Activated T-cell treated with anti-CD3 and anti-CD28 coated beads, Interleukin-2, amount 50 U/mL, for 24 hours (primary cell): ENCODE measurements at regions not wholly inside any gene's neighbourhood (a gene's known extent, or its start where the extent isn't known, plus 50 kb on each side); places are given as distances from the start of the nearest gene placed in this dataset.

ENCODE experiments used
- DNase-seq: peaks from one replicate; pipeline ENCODE4 v3.0.0-alpha.2; 2020
- H3K27ac Mint-ChIP-seq: 2 replicates; pipeline ENCODE4 v1.8.0; 2020; ENCODE audit warnings: mild to moderate bottlenecking, mixed read lengths
- H3K27me3 Mint-ChIP-seq: 2 replicates; pipeline ENCODE4 v1.8.0; 2020; ENCODE audit warnings: mixed read lengths
- H3K36me3 Mint-ChIP-seq: 2 replicates; pipeline ENCODE4 v1.8.0; 2020; ENCODE audit warnings: low read depth, mixed read lengths
- H3K4me1 Mint-ChIP-seq: 2 replicates; pipeline ENCODE4 v1.8.0; 2020; ENCODE audit warnings: low read depth, mixed read lengths
- H3K4me3 Mint-ChIP-seq: 2 replicates; pipeline ENCODE4 v1.8.0; 2020; ENCODE audit warnings: mild to moderate bottlenecking, moderate library complexity, mixed read lengths
- H3K9me3 Mint-ChIP-seq: 2 replicates; pipeline ENCODE4 v1.8.0; 2020; ENCODE audit warnings: mixed read lengths

DNA sequence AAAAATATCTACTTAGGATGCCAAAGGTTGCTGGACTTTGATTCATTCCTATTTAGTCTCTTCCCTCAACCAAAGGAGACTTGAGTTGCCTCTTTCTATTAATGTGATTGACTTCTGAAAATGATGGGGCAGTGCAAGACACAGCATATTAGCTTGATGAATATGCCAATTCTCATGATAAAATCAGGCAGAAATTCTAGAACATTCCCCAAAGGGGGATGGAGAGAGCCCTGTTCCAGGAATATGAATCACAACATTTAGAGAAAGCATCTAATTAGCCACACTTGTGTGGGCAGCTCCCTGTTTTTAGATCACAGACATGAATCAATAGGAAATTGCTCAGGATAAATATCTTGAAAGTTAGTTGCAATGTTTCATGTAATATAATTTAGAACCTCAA, 584.0 kb upstream of the CDH8 start:
- Mint-ChIP-seq H3K36me3 (no peaks in the 10 kb centered on the region), H3K27ac (no peak overlapping the region), H3K4me3 (no peak overlapping the region), H3K4me1 (no peaks in the 10 kb centered on the region), H3K9me3 (peaks cover 26% of the 10 kb centered on the region), H3K27me3 (no peaks in the 10 kb centered on the region)
- no peak for DNase-seq

DNA sequence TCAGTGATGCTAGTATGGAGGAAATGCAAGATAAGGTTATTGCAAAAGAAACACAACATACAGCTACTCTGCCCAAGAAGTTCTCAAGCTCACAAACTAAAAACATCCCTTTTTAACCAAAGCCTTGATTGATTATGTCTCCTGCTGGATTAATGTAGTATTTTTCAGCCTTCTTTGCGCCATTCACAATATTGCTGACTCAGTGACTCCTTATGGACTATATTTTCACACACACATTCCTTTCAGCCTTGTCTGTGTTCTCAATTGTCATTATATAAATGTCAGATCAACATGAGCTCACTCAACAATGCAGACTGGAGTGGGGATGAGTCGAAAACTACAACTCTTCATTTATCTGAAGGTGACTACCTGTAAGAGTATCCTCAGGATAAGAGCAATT, 579.3 kb upstream of the CDH8 start:
- no peaks in the 10 kb centered on the region for H3K4me1 Mint-ChIP-seq
- peaks cover 33% of the 10 kb centered on the region for H3K9me3 Mint-ChIP-seq
- no peak for DNase-seq
- no peaks in the 10 kb centered on the region for H3K27me3 Mint-ChIP-seq
- H3K27ac Mint-ChIP-seq: no peak overlapping the region
- H3K36me3 Mint-ChIP-seq: no peaks in the 10 kb centered on the region
- H3K4me3 Mint-ChIP-seq: no peak overlapping the region

DNA sequence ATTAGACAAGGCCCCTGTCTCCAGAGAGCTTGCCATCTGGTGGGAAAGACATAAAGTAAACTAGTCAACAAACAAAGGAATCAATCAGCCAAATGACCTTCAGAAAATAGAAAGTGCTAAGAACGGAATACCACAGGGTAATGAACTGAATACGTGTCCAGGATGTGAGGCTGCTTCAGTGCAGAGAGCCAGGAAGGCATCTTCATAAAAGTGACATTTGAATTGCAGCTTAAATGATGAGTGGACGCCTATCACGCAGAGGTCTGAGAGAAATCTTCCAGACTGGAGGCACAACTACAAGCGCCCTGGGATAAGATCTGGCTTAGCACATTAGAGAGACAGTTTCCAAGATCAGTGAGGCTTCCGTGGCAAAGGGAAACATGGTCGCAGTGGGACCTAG, 574.1 kb upstream of the CDH8 start:
- Mint-ChIP-seq H3K9me3 (peaks cover 31% of the 10 kb centered on the region), H3K27me3 (no peaks in the 10 kb centered on the region), H3K27ac (no peak overlapping the region), H3K4me1 (no peaks in the 10 kb centered on the region), H3K4me3 (no peak overlapping the region), H3K36me3 (no peaks in the 10 kb centered on the region)
- DNase-seq: no peak

DNA sequence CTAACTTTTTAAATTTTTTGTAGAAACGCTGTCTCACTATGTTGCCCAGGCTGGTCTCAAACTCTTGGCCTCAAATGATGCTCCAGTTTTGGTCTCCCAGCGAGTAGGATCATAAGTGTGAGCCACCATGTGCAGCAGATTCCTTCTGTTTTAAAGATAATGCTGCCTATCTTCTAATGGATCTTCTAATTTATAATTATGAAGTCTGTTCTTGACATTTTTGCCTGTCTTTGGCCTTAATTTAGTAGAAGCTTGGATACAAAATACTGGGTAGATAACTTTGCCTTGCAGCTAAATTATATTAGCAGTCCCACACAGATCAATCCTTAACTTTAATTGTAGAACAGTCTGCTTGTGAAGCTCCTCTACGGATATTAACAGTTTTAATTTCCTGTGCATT, 566.6 kb upstream of the CDH8 start:
- no peak overlapping the region for H3K4me3 Mint-ChIP-seq
- no peaks in the 10 kb centered on the region for H3K4me1 Mint-ChIP-seq
- no peak for DNase-seq
- H3K27ac Mint-ChIP-seq: no peak overlapping the region
- H3K27me3 Mint-ChIP-seq: no peaks in the 10 kb centered on the region
- H3K9me3 Mint-ChIP-seq: peaks cover 15% of the 10 kb centered on the region
- no peaks in the 10 kb centered on the region for H3K36me3 Mint-ChIP-seq

DNA sequence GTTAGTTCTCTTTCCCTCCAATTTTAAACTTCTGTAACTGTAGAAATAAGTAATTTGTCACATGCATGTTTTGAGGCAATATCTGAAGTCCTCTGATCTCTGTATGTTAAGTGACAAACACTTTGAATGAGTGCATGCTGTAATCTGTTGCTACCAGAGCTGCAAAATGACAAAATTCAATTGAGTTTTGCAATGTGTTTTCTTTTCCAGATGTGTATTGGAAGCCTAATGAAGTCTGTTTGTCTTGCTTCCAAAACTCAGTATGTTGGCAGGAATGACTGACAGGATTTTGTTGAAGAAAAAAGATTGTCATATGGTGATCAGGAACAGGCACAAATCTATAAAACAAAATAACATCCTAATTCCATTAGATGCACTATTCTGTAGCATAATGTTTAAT, 561.6 kb upstream of the CDH8 start:
- Mint-ChIP-seq H3K4me3 (no peak overlapping the region), H3K9me3 (peaks cover 28% of the 10 kb centered on the region), H3K27ac (no peak overlapping the region), H3K36me3 (no peaks in the 10 kb centered on the region), H3K27me3 (no peaks in the 10 kb centered on the region), H3K4me1 (no peaks in the 10 kb centered on the region)
- DNase-seq: no peak

DNA sequence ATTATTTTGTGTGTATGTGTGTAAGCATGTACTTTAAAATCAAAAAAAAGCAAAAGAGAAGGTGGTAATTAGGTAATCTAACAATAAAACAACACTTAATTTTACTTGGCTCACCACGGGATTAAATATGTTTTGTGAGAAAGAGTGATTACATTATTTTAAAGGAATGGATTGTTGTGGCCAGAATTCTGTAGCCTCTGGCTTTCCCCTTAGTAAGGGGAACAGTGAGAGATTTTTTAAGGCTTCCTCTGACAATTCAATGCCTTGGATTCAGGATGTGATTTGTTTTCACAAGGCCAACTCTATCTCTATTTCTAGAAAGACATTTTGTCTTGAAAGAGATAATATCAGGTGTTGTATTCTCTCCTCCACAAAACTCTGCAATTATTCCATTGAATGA, 560.3 kb upstream of the CDH8 start:
- Mint-ChIP-seq H3K4me1 (no peaks in the 10 kb centered on the region), H3K27ac (no peak overlapping the region), H3K9me3 (peaks cover 28% of the 10 kb centered on the region), H3K36me3 (no peaks in the 10 kb centered on the region), H3K27me3 (no peaks in the 10 kb centered on the region), H3K4me3 (no peak overlapping the region)
- DNase-seq: no peak

DNA sequence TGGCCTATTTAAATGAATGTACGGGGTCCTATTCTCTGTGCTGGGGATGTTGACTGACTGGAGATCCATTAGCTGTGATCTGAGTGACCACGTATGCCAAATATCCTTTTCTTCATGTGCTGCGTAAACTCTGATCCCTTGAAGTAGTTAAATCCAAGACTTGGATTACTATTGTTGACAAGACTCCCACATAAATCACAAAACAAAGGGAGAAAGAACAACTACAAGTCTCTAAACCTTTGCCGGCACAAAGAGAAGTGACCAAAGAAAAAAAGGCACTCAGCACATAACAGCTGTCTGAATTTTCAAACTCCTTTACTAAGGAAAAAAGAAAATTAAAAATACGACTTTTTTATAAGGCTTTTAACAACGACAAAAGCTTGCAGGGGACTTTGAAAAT, 559.9 kb upstream of the CDH8 start:
- H3K27ac Mint-ChIP-seq: no peak overlapping the region
- no peaks in the 10 kb centered on the region for H3K4me1 Mint-ChIP-seq
- no peaks in the 10 kb centered on the region for H3K27me3 Mint-ChIP-seq
- no peaks in the 10 kb centered on the region for H3K36me3 Mint-ChIP-seq
- H3K4me3 Mint-ChIP-seq: no peak overlapping the region
- no peak for DNase-seq
- H3K9me3 Mint-ChIP-seq: peaks cover 27% of the 10 kb centered on the region

DNA sequence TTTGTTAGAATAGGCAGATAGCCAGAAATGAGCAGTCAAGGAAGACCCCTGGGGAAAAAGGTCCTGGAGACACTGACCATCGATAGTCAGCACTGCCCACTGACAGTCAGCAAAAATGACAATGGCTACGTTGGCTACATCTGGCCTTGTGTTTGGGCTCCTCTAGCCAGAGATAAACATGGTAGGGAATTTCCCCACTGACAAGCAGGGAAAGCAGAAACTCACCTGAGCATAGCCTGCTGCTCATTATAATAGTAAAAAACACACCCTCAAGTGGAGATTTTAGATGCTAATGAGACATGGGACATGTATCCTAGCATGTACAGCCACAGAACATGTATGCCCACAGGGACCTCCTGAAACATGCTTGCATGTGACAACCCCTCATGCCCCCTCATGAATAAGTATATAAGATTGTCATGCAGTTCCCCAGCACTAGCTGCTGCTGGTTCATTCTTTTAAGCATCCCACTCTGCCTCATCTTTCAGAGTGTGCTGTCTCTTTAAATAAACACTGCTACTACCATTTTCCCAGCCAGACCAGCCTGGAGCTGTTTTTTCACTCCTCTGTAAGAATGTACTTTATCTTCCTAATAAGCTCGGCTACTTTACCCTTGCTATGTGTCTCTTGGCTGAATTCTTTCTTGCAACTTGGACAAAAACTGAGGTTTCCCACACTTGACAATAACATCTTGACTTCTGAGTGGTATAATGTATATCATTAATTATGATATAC, 550.1 kb upstream of the CDH8 start:
- Mint-ChIP-seq H3K4me1 (no peaks in the 10 kb centered on the region), H3K4me3 (no peak overlapping the region), H3K36me3 (no peaks in the 10 kb centered on the region), H3K27me3 (no peaks in the 10 kb centered on the region), H3K27ac (no peak overlapping the region), H3K9me3 (peaks cover 34% of the 10 kb centered on the region)
- no peak for DNase-seq

DNA sequence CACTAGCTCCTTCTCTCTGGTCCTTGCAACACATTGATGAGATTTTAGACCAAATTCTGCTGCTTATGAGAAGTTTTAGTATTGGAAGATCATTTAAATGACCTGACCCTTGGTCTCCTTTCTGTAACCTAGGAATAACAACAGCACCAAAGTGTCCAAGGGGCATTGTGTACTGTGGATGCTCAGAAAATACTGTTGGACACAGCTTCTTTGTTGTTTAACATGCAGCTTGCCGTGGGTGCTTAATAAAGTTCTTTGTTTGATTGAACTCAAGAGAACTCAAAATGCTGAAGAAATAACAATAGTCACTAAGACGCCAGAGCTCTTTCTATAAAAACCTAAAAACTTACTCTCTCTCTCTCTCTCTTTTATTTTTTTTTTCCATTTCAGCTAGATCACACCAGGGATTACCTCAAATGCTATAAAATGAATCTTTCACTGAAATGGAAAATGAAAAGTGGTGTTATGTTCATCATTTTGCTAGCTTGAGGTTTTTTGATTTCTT, 548.9 kb upstream of the CDH8 start:
- H3K27me3 Mint-ChIP-seq: no peaks in the 10 kb centered on the region

DNA sequence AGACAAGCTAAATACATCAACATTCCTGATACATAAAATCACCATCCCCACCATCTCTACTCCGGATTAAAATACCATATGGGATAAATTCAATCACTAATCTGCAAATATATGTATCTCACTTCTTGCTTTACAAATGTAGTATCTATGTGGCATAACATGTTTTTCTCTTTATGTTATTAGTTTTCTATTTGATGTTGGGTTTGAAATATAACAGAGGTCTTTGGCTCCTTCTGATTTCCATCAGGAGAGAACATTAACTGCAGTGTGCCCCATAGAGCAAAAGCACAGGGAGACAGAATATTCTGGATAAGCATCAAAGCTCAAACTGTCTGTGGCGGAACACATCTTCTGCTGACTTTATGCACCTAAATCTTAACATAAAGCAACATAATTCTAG, 547.2 kb upstream of the CDH8 start:
- Mint-ChIP-seq H3K4me3 (no peak overlapping the region), H3K27ac (no peak overlapping the region), H3K4me1 (no peaks in the 10 kb centered on the region), H3K36me3 (no peaks in the 10 kb centered on the region), H3K9me3 (peaks cover 28% of the 10 kb centered on the region), H3K27me3 (no peaks in the 10 kb centered on the region)
- DNase-seq: no peak

More for the DNA sequence above, 548.9 kb upstream of the CDH8 start:
- no peaks in the 10 kb centered on the region for H3K4me1 Mint-ChIP-seq
- no peak overlapping the region for H3K27ac Mint-ChIP-seq
- no peak overlapping the region for H3K4me3 Mint-ChIP-seq
- H3K36me3 Mint-ChIP-seq: no peaks in the 10 kb centered on the region
- no peak for DNase-seq
- peaks cover 37% of the 10 kb centered on the region for H3K9me3 Mint-ChIP-seq

DNA sequence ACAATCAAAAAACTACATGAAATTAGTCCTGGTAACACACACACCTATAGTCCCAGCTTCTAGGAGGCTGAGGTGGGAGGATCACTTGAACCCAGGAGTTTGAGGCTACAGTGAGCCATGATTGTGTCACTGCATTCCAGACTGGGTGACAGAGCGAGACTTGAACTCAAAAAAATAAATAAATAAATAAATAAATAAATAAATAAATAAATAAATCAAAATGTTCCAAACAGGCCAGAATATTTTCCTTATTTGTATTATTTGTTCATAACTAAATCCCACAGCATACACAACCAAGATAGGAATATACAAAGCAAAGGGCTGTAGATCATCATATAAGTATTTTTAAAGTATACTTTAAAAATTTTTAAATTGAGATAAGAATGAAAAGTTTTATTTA, 537.2 kb upstream of the CDH8 start:
- no peak for DNase-seq

DNA sequence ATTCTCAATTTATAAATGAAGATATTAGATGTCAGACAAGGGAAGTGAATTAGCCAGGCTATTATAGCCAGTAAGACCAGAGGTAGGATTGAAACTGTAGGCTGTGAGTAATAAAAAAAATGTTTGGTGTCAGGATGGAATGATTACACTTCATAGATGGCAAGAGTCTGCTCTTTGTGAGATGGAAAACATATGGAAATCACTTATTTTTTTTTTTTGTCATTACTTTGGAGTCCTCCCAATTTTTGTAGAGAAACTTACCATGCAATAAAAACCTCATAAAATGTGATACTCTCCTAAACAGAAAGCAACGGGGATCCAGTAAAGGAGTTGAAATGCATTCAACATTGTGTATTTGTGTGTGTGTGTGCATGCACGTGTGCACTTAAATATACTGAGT, 532.7 kb upstream of the CDH8 start:
- Mint-ChIP-seq H3K4me3 (no peak overlapping the region), H3K9me3 (peaks cover 15% of the 10 kb centered on the region), H3K27me3 (no peaks in the 10 kb centered on the region), H3K27ac (no peak overlapping the region), H3K4me1 (no peaks in the 10 kb centered on the region), H3K36me3 (no peaks in the 10 kb centered on the region)
- no peak for DNase-seq

More for the DNA sequence above, 537.2 kb upstream of the CDH8 start:
- Mint-ChIP-seq H3K4me3 (no peak overlapping the region), H3K9me3 (peaks cover 32% of the 10 kb centered on the region), H3K36me3 (no peaks in the 10 kb centered on the region), H3K4me1 (no peaks in the 10 kb centered on the region), H3K27me3 (no peaks in the 10 kb centered on the region), H3K27ac (no peak overlapping the region)

DNA sequence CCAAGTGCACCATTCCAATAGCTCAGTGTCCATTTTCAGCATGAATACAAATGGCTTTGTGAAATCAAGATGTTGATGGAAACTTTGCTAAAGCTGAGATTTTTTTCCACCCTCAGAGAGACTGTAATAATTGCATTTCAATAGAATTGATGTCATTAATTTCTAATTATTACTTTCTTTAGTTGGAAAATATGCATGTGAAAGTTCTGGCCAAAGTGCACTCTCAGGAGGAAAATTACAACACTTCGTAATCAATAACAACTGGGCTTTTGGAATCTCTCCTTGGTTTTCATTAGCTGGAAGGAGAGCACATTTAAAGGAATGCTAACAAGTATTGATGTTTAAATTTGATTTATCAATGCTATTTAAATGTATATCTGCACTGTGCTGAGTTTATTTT, 529.5 kb upstream of the CDH8 start:
- no peak for DNase-seq
- H3K27ac Mint-ChIP-seq: no peak overlapping the region
- peaks cover 15% of the 10 kb centered on the region for H3K9me3 Mint-ChIP-seq
- no peak overlapping the region for H3K4me3 Mint-ChIP-seq
- H3K4me1 Mint-ChIP-seq: no peaks in the 10 kb centered on the region
- no peaks in the 10 kb centered on the region for H3K36me3 Mint-ChIP-seq
- H3K27me3 Mint-ChIP-seq: no peaks in the 10 kb centered on the region

DNA sequence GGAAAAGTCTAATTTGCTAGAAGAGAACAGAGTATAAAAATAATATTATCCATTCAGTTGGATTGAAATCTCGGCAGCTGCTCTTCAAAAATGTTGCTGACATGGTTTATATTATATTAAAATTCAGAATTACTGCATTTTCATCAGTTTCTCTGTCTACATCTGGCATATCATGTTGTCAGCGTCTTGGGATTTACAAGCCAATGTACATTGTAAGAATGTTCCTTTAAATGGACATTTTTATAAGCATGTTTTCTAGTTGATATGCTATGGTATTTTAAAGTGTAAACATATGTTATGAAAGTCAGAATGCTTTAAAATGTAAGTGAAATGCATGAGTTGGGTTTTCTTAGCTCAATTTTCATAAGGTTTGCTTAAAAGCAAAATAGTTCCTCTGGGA, 528.1 kb upstream of the CDH8 start:
- H3K4me1 Mint-ChIP-seq: no peaks in the 10 kb centered on the region
- no peak for DNase-seq
- H3K27me3 Mint-ChIP-seq: no peaks in the 10 kb centered on the region
- no peaks in the 10 kb centered on the region for H3K36me3 Mint-ChIP-seq
- no peak overlapping the region for H3K4me3 Mint-ChIP-seq
- H3K27ac Mint-ChIP-seq: no peak overlapping the region
- H3K9me3 Mint-ChIP-seq: peaks cover 25% of the 10 kb centered on the region

DNA sequence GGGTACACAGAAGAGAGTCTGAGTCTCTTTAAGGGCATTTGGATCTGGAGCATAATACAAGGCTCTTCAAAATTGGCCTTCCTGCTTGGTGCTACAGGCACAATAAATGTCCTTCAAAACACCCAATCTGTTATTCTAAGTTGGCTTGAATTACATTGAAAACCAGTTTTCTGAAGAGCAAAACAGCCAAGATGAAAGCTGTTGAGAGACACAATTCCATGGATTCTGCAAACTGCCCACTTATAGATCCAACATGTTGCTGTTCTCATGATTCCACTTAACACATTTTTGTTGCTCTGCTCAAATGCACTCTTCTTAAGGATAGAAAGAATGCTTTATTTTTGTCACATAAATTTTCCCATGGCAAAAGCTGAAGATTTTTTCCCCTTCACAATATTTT, 525.9 kb upstream of the CDH8 start:
- Mint-ChIP-seq H3K4me3 (no peak overlapping the region), H3K27me3 (no peaks in the 10 kb centered on the region), H3K9me3 (peaks cover 29% of the 10 kb centered on the region), H3K27ac (no peak overlapping the region), H3K36me3 (no peaks in the 10 kb centered on the region), H3K4me1 (no peaks in the 10 kb centered on the region)
- no peak for DNase-seq

DNA sequence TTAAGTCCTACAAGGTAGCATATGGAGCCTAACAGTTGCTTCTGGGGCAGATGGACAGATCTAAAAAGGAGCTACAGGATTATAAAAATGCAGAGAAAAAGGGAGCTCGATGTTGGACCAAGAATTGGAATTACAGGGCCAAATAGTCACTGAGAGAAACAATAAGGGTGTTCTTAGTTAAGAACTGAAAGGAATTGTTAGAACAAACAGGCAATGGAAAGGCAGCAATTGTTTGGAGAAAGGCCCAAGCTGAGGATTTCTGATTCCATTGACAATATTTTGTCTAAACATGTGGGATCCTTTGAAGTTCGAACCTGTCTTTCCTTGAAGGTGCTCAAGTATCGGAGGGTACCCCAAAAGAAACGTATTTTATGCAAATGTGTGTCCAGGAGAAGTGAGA, 513.6 kb upstream of the CDH8 start:
- Mint-ChIP-seq H3K9me3 (peaks cover 23% of the 10 kb centered on the region), H3K4me3 (no peak overlapping the region), H3K4me1 (no peaks in the 10 kb centered on the region), H3K27me3 (no peaks in the 10 kb centered on the region), H3K27ac (no peak overlapping the region), H3K36me3 (no peaks in the 10 kb centered on the region)
- no peak for DNase-seq
